ENCODE measurements at regions not wholly inside any gene's neighbourhood (a gene's known extent, or its start where the extent isn't known, plus 50 kb on each side); places are given as distances from the start of the nearest gene placed in this dataset.

- no peak for DNase-seq
- whole genome bisulfite sequencing, 2 donors: 79 to 84% methylated on average over 3 of the region's 3 CpGs
- Histone ChIP-seq H3K9me3 (no peaks in the 10 kb centered on the region), H3K27ac (peak overlapping the region in 3 of 4 donors; percentile 4 to 19 (median 14)), H3K27me3 (no peaks in the 10 kb centered on the region), H3K4me3 (no peak overlapping the region), H3K36me3 (replicated peaks in 1 of 2; ENCODE audit: insufficient read depth in 1 of 2, low read depth in 2 of 2) (no peaks in the 10 kb centered on the region), H3K4me1 (peaks cover 47% of the 10 kb centered on the region)
- TF ChIP-seq CTCF (IDR thresholded peaks at IDR 0.05) (no peak), POLR2A (IDR thresholded peaks at IDR 0.05) (no peak)
- ATAC-seq: no peak
- intact Hi-C loops (cut with DNase I): no loop called here
Observed at GRCh38 chr1:58905126-58905490, 121.3 kb upstream of the JUN start.

- H3K27ac ChIP-seq: peak overlapping the region in 2 of 4 donors; percentile 4 to 19
- H3K4me1 ChIP-seq: peaks cover 40% of the 10 kb centered on the region
- H3K36me3 ChIP-seq (replicated peaks in 1 of 2; ENCODE audit: insufficient read depth in 1 of 2, low read depth in 2 of 2): no peaks in the 10 kb centered on the region
- no peak overlapping the region for H3K4me3 ChIP-seq
- 75 to 90% methylated on average over 3 of the region's 3 CpGs for WGBS, 2 donors
- TF ChIP-seq POLR2A (IDR thresholded peaks at IDR 0.05): no peak
- no peak for TF ChIP-seq CTCF (IDR thresholded peaks at IDR 0.05)
- H3K9me3 ChIP-seq: no peaks in the 10 kb centered on the region
- intact Hi-C loops (cut with DNase I): no loop called here
- H3K27me3 ChIP-seq: no peaks in the 10 kb centered on the region
- no peak for ATAC-seq
- no peak for DNase-seq
Observed at GRCh38 chr1:58905628-58906221, 121.9 kb upstream of the JUN start.

GRCh38 chr1:58907398-58907797 lies 123.6 kb upstream of the JUN start:
- intact Hi-C loops (cut with DNase I): no loop called here
- Histone ChIP-seq H3K9me3 (no peaks in the 10 kb centered on the region), H3K36me3 (replicated peaks in 1 of 2; ENCODE audit: insufficient read depth in 1 of 2, low read depth in 2 of 2) (no peaks in the 10 kb centered on the region), H3K4me3 (no peak overlapping the region), H3K27me3 (no peaks in the 10 kb centered on the region), H3K4me1 (peaks cover 25% of the 10 kb centered on the region), H3K27ac (no peak overlapping the region)
- DNase-seq: no peak
- no peak for ATAC-seq
- TF ChIP-seq POLR2A (IDR thresholded peaks at IDR 0.05) (no peak), CTCF (IDR thresholded peaks at IDR 0.05) (no peak)
- 48 to 66% methylated on average over 3 of the region's 3 CpGs for WGBS, 2 donors

- intact Hi-C loops (cut with DNase I): no loop called here
- Histone ChIP-seq H3K27me3 (no peaks in the 10 kb centered on the region), H3K9me3 (no peaks in the 10 kb centered on the region), H3K27ac (no peak overlapping the region), H3K4me3 (no peak overlapping the region), H3K4me1 (peaks cover 16% of the 10 kb centered on the region), H3K36me3 (replicated peaks in 1 of 2; ENCODE audit: insufficient read depth in 1 of 2, low read depth in 2 of 2) (no peaks in the 10 kb centered on the region)
- DNase-seq (no peak), ATAC-seq (no peak)
- 75 to 83% methylated on average over 3 of the region's 3 CpGs for WGBS, 2 donors
- no peak for TF ChIP-seq POLR2A (IDR thresholded peaks at IDR 0.05)
- no peak for TF ChIP-seq CTCF (IDR thresholded peaks at IDR 0.05)
Observed at GRCh38 chr1:58908561-58909560, 125.0 kb upstream of the JUN start.
